Upper lobe of right lung (tissue), 1 donor: ENCODE measurements at regions not wholly inside any gene's neighbourhood (a gene's known extent, or its start where the extent isn't known, plus 50 kb on each side); places are given as distances from the start of the nearest gene placed in this dataset.

Source experiments
- ATAC-seq: fragments of 200-7000 bp; cut with Tn5 transposase; one replicate; pipeline ENCODE4 v1.9.1; 2020; ENCODE audit warnings: mild to moderate bottlenecking, moderate library complexity
- DNase-seq: peaks from one replicate; pipeline ENCODE4 v3.0.0-alpha.2; 2020
- H3K27ac ChIP-seq: fragments of 200-600 bp; one replicate; pipeline ENCODE4 v1.8.0; 2022
- H3K27me3 ChIP-seq: fragments of 200-600 bp; one replicate; pipeline ENCODE4 v1.8.0; 2022; ENCODE audit warnings: mild to moderate bottlenecking
- H3K36me3 ChIP-seq: fragments of 200-600 bp; one replicate; pipeline ENCODE4 v1.8.0; 2022
- H3K4me1 ChIP-seq: fragments of 200-600 bp; one replicate; pipeline ENCODE4 v1.8.0; 2022
- H3K4me3 ChIP-seq: fragments of 200-600 bp; one replicate; pipeline ENCODE4 v1.8.0; 2022; ENCODE audit warnings: mild to moderate bottlenecking
- H3K9me3 ChIP-seq: fragments of 200-600 bp; one replicate; pipeline ENCODE4 v1.8.0; 2022
- intact Hi-C: fragments of 100-400 bp; cut with DNase I; formaldehyde crosslinking; loops from one replicate; pipeline ENCODE4 v1.11.0; 2022
- TF ChIP-seq, protein P1 (sequence below): fragments of 200-600 bp; IDR thresholded peaks from one replicate; pipeline ENCODE4 v1.8.0; 2022; ENCODE audit warnings: antibody characterized with exemption
- donor health status: DM: no; HTN: yes; CAD: no; lungs with severe emphysema.

DNA sequence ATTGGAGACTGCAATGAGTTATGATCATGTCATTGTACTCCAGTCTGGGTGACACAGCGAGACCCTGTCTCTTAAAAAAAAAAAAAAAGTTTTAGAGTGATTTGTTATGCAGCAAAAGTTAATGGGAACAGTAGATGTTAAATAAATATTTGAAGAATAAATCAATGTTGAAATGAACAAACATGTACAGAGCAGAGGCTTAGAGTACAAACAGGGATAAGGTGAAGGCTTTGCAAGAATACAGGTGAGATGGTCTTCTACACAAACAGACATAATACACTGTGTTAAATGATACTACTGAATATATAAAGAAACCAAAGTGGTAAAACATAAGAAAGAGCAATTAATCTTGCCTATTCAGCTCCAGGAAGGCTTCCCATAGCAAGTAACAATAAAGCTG, 265.4 kb downstream of the CNTN3 start:
- Histone ChIP-seq H3K4me1 (no peaks in the 10 kb centered on the region), H3K9me3 (no peaks in the 10 kb centered on the region), H3K27me3 (no peaks in the 10 kb centered on the region), H3K27ac (no peak overlapping the region), H3K4me3 (no peak overlapping the region), H3K36me3 (no peaks in the 10 kb centered on the region)
- DNase-seq = no peak
- TF ChIP-seq, protein P1, sequence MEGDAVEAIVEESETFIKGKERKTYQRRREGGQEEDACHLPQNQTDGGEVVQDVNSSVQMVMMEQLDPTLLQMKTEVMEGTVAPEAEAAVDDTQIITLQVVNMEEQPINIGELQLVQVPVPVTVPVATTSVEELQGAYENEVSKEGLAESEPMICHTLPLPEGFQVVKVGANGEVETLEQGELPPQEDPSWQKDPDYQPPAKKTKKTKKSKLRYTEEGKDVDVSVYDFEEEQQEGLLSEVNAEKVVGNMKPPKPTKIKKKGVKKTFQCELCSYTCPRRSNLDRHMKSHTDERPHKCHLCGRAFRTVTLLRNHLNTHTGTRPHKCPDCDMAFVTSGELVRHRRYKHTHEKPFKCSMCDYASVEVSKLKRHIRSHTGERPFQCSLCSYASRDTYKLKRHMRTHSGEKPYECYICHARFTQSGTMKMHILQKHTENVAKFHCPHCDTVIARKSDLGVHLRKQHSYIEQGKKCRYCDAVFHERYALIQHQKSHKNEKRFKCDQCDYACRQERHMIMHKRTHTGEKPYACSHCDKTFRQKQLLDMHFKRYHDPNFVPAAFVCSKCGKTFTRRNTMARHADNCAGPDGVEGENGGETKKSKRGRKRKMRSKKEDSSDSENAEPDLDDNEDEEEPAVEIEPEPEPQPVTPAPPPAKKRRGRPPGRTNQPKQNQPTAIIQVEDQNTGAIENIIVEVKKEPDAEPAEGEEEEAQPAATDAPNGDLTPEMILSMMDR = no peak
- intact Hi-C loops = no loop called here
- ATAC-seq = no peak

- Histone ChIP-seq H3K9me3 (no peaks in the 10 kb centered on the region), H3K4me1 (no peaks in the 10 kb centered on the region), H3K27ac (no peak overlapping the region), H3K36me3 (no peaks in the 10 kb centered on the region), H3K27me3 (no peaks in the 10 kb centered on the region), H3K4me3 (no peak overlapping the region)
- no peak for ATAC-seq
- DNase-seq = no peak
- TF ChIP-seq, protein P1 = no peak
- intact Hi-C loops = no loop called here
These were observed 266.7 kb downstream of the CNTN3 start for GRCh38 chr3:74347563-74348268.

DNA sequence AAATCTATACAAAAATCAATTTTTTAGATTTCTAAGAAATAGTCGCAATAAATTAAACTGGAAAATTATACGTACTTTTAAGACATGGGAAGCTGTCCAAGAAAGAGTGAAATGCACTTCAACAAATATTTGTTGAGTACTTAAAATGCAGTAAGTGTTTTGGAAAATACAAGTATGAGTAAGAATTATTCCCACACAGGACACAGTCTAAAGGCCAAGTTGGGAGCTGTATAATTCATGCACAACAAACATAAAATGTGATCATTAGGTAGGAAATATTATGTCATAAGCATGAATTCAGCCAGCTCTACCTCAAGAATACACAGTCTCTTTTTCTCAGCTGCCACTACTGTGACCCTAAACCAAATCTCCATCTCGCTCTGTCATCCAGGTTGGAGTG, 267.6 kb downstream of the CNTN3 start:
- Histone ChIP-seq H3K27me3 (no peaks in the 10 kb centered on the region), H3K36me3 (no peaks in the 10 kb centered on the region), H3K27ac (no peak overlapping the region), H3K9me3 (no peaks in the 10 kb centered on the region), H3K4me3 (no peak overlapping the region), H3K4me1 (no peaks in the 10 kb centered on the region)
- DNase-seq (no peak), ATAC-seq (no peak)
- intact Hi-C loops = no loop called here
- TF ChIP-seq, protein P1 = no peak

- DNase-seq (no peak), ATAC-seq (no peak)
- intact Hi-C loops = no loop called here
- Histone ChIP-seq H3K4me1 (no peaks in the 10 kb centered on the region), H3K36me3 (no peaks in the 10 kb centered on the region), H3K27ac (no peak overlapping the region), H3K4me3 (no peak overlapping the region), H3K9me3 (no peaks in the 10 kb centered on the region), H3K27me3 (no peaks in the 10 kb centered on the region)
- TF ChIP-seq, protein P1 = no peak
These were observed 268.8 kb downstream of the CNTN3 start for GRCh38 chr3:74345701-74346100.

DNA sequence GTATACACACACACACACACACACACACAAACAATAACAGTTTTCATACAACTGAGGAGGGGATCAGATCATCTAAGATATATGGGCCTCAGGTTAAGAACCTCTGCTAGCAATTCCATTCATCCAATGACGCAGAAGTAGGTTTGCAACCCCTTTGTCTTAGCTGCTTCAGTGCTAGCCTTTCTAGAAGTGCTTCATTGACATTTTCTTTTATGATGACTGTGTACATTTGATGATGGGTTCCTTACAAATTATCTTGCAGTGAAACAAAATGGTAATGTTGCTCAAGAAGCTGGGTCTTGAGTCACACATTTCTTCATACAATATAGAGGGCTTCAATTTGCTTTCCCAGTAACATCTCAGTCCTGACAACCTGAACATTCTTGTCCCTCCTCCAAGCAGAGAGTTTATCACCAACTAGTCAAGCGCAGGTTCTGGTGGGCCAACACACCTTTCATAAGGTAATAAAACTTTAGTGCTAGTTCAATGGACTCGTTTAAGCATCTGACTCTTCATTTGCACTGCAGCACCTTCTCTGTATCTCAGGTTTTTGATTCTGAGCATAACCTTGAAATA, 269.5 kb downstream of the CNTN3 start:
- H3K4me3 ChIP-seq = no peak overlapping the region
- no peaks in the 10 kb centered on the region for H3K36me3 ChIP-seq
- ATAC-seq (no peak), DNase-seq (no peak)
- intact Hi-C loops = no loop called here
- no peaks in the 10 kb centered on the region for H3K9me3 ChIP-seq
- no peaks in the 10 kb centered on the region for H3K4me1 ChIP-seq
- H3K27me3 ChIP-seq = no peaks in the 10 kb centered on the region
- TF ChIP-seq, protein P1 = no peak
- H3K27ac ChIP-seq = no peak overlapping the region
